K562 (cell line): ENCODE measurements at regions not wholly inside any gene's neighbourhood (a gene's known extent, or its start where the extent isn't known, plus 50 kb on each side); places are given as distances from the start of the nearest gene placed in this dataset.

Experiments used
- ATAC-seq: fragments of 200-7000 bp; cut with Tn5 transposase; 3 replicates; pipeline ENCODE4 v1.9.1; 2020; ENCODE audit warnings: moderate library complexity
- BruUV-seq: library from RNA; stranded (reverse); fragments of 400-500 nt; replicated peaks from 2 replicates; lab custom pipeline; 2021; lab: Mats Ljungman, UMichigan
- CTCF ChIA-PET: fragments of 300-600 bp; formaldehyde crosslinking; extraction: SDS; loops from one replicate; lab custom pipeline; 2021; ENCODE audit warnings: low intra/inter-chr PET ratio; lab: Yijun Ruan, JAX
- POLR2A ChIA-PET: fragments of 300-600, 350-650 bp; sonication (Branson Sonifier 250); formaldehyde crosslinking; extraction: SDS; loops from one replicate; lab custom pipeline; 2021; ENCODE audit warnings: antibody characterized with exemption, inconsistent platforms; lab: Yijun Ruan, JAX
- DNase-seq, 4 experiments: peaks; one replicate each; pipeline versions ENCODE4 v3.0.0 to v3.0.0-alpha.2; 2011 to 2018; ENCODE audit warnings: low spot score in 3 of 4, mixed read lengths in 3 of 4; ENCODE audit errors: extremely low read depth in 1 of 4
- FAIRE-seq: peaks from 2 replicates; lab custom pipeline; 2011; peaks lifted over from hg19 to GRCh38; lab: Jason Lieb, UNC
- H2AFZ ChIP-seq: 2 replicates; pipeline ENCODE4 v1.6.0; 2011; ENCODE audit warnings: low read depth, low read length, control low read depth, inconsistent platforms
- H3K27ac ChIP-seq: fragments of 200-600 bp; 3 replicates; pipeline ENCODE4 v1.8.0; 2011; ENCODE audit warnings: low read depth, mild to moderate bottlenecking, control low read depth, inconsistent platforms, low read length, moderate library complexity, mixed read lengths; ENCODE audit errors: extremely low read depth
- H3K27me3 ChIP-seq, 2 experiments: fragments of 300-600 bp in 1 of 2; 2 replicates in 1 of 2; 3 replicates in 1 of 2; pipeline versions ENCODE4 v1.6.0 to v1.8.0; 2011; ENCODE audit warnings: inconsistent platforms in 2 of 2, low read length in 2 of 2, mild to moderate bottlenecking in 1 of 2, mixed read lengths in 1 of 2, moderate library complexity in 1 of 2; ENCODE audit not compliant: control insufficient read depth in 2 of 2, insufficient read depth in 2 of 2
- H3K36me3 ChIP-seq: fragments of 300-600 bp; 3 replicates; pipeline ENCODE4 v1.8.0; 2011; ENCODE audit warnings: mild to moderate bottlenecking, low read length, inconsistent platforms; ENCODE audit not compliant: control insufficient read depth, insufficient read depth
- H3K4me1 ChIP-seq, 2 experiments: fragments of 200-600 bp in 1 of 2; replicated peaks in 1 of 2; 2 replicates in 1 of 2; 3 replicates in 1 of 2; pipeline versions ENCODE4 v1.5.1 to v1.8.0; 2011; ENCODE audit warnings: inconsistent platforms in 2 of 2, low read length in 2 of 2, mild to moderate bottlenecking in 1 of 2, mixed read lengths in 1 of 2, moderate library complexity in 1 of 2; ENCODE audit not compliant: control insufficient read depth in 2 of 2, insufficient read depth in 2 of 2
- H3K4me2 ChIP-seq: 2 replicates; pipeline ENCODE4 v1.6.1; 2011; ENCODE audit warnings: low read length, control low read depth, inconsistent platforms, mixed read lengths; ENCODE audit not compliant: insufficient read depth
- H3K4me3 ChIP-seq: fragments of 200-600 bp; sonication (generic), shearing (Covaris generic); 2 replicates; pipeline ENCODE4 v1.5.1; 2016; ENCODE audit warnings: control low read depth, inconsistent platforms
- H3K79me2 ChIP-seq: fragments of 200-600 bp; 3 replicates; pipeline ENCODE4 v1.8.0; 2011; ENCODE audit warnings: low read length, inconsistent platforms; ENCODE audit not compliant: control insufficient read depth, insufficient read depth
- H3K9ac ChIP-seq, 2 experiments: 2 replicates each; pipeline versions ENCODE4 v1.6.0 to v1.6.1; 2011; ENCODE audit warnings: low read depth in 2 of 2, low read length in 2 of 2, control low read depth in 1 of 2, inconsistent platforms in 1 of 2, mild to moderate bottlenecking in 1 of 2, mixed read lengths in 1 of 2; ENCODE audit not compliant: insufficient read depth in 1 of 2
- H3K9me1 ChIP-seq: one replicate; pipeline ENCODE4 v1.6.0; 2011; ENCODE audit warnings: inconsistent platforms, mild to moderate bottlenecking, low read length, moderate library complexity; ENCODE audit not compliant: control insufficient read depth, insufficient read depth
- H3K9me3 ChIP-seq: replicated peaks from 2 replicates; pipeline ENCODE4 v1.5.1; 2011; ENCODE audit warnings: low read depth, low read length, inconsistent platforms; ENCODE audit not compliant: control insufficient read depth, insufficient read depth
- H4K20me1 ChIP-seq: replicated peaks from 2 replicates; pipeline ENCODE4 v1.6.1; 2011; ENCODE audit warnings: low read length, inconsistent platforms, mixed read lengths; ENCODE audit not compliant: control insufficient read depth, insufficient read depth
- CBFA2T3 ChIP-seq: fragments of 450-650 bp; IDR thresholded peaks from 2 replicates; pipeline ENCODE4 v1.6.1; 2017
- GABPB1 ChIP-seq: sonication (generic); formaldehyde crosslinking; IDR thresholded peaks from 2 replicates; pipeline ENCODE4 v1.8.0; 2022; ENCODE audit warnings: mild to moderate bottlenecking, missing genetic modification reagents
- KHSRP ChIP-seq: fragments of 450-650 bp; IDR thresholded peaks from 2 replicates; pipeline ENCODE4 v1.6.1; 2017
- MED1 ChIP-seq: sonication (generic); formaldehyde crosslinking; IDR thresholded peaks from 2 replicates; pipeline ENCODE4 v1.8.1; 2023; ENCODE audit warnings: missing genetic modification reagents, borderline replicate concordance
- PBX2 ChIP-seq, 2 experiments: IDR thresholded peaks in 1 of 2; conservative IDR thresholded peaks in 1 of 2; 2 replicates each; pipeline ENCODE4 v1.6.1; 2016; ENCODE audit warnings: low read depth in 2 of 2, mild to moderate bottlenecking in 1 of 2, missing compliant biosample characterization in 1 of 2, missing genetic modification characterization in 1 of 2, moderate library complexity in 1 of 2
- RBM22 ChIP-seq: fragments of 200-400 bp; formaldehyde crosslinking; IDR thresholded peaks from 2 replicates; pipeline ENCODE4 v1.6.1; 2018; ENCODE audit warnings: low read length, low read depth; ENCODE audit not compliant: poor library complexity, severe bottlenecking
- REST ChIP-seq, 2 experiments: fragments of 450-650 bp; formaldehyde crosslinking in 1 of 2; IDR thresholded peaks; 2 replicates each; pipeline versions ENCODE4 v1.4.0 to v1.6.1; 2014 to 2020; ENCODE audit warnings: mild to moderate bottlenecking in 2 of 2, borderline replicate concordance in 1 of 2, low read depth in 1 of 2
- SAFB ChIP-seq: fragments of 200-400 bp; formaldehyde crosslinking; IDR thresholded peaks from 2 replicates; pipeline ENCODE4 v1.6.1; 2017; ENCODE audit warnings: low read depth, low read length, borderline replicate concordance
- SFPQ ChIP-seq: fragments of 200-400 bp; formaldehyde crosslinking; IDR thresholded peaks from 2 replicates; pipeline ENCODE4 v1.6.1; 2017; ENCODE audit warnings: mild to moderate bottlenecking, low read depth, low read length, moderate library complexity
- ZKSCAN1 ChIP-seq: fragments of 150-350 bp; IDR thresholded peaks from 2 replicates; pipeline ENCODE4 v1.6.1; 2016; ENCODE audit warnings: low read depth, low read length
- WGBS: fragments of 100-300 bp; shearing (Covaris generic); methylation state at CpG from one replicate; pipeline ENCODE4 v1.1.6; 2016; ENCODE audit warnings: low coverage, mixed read lengths; ENCODE audit not compliant: insufficient coverage; ENCODE audit errors: missing lambda C conversion rate; 5-methylcytosine and 5-hydroxymethylcytosine counted together
- in situ Hi-C: fragments of 300-500 bp; cut with MboI; formaldehyde crosslinking; loops from 4 replicates; pipeline ENCODE4 v1.15.0; 2018; ENCODE audit warnings: inconsistent platforms, mixed read lengths
- intact Hi-C: fragments of 100-400 bp; cut with micrococcal nuclease; formaldehyde crosslinking; loops from 2 replicates; pipeline ENCODE4 v1.14.2; 2022

- Histone ChIP-seq H3K9me3 (no peaks in the 10 kb centered on the region), H3K4me1 (no peaks in the 10 kb centered on the region), H3K79me2 (no peaks in the 10 kb centered on the region), H3K27ac (no peak overlapping the region), H4K20me1 (no peaks in the 10 kb centered on the region), H3K9me1 (no peaks in the 10 kb centered on the region), H3K4me3 (no peak overlapping the region), H3K4me2 (no peak overlapping the region), H3K9ac (no peak overlapping the region), H3K27me3 (no peaks in the 10 kb centered on the region), H3K36me3 (no peaks in the 10 kb centered on the region), H2AFZ (no peak overlapping the region)
- intact Hi-C loops (no loop called here), in situ Hi-C loops (no loop called here)
- ChIA-PET POLR2A (no interaction called here), CTCF (no interaction called here)
- DNase-seq, result no peak
- WGBS, result 0% methylated on average over 2 of the region's 2 CpGs
- no TSS peak for BruUV-seq
- FAIRE-seq, result no peak
- ATAC-seq, result no peak
- TF ChIP-seq ZKSCAN1 (no peak), PBX2 (CRISPR knock-in tag; IDR thresholded peaks at IDR 0.05; ENCODE audit: low read depth) (no peak), PBX2 (tag; conservative IDR thresholded peaks at IDR 0.05; ENCODE audit: low read depth) (no peak), SFPQ (no peak), KHSRP (no peak), CBFA2T3 (no peak), RBM22 (no peak), SAFB (no peak), MED1 (CRISPR knock-in tag) (no peak), REST (IDR thresholded peaks at IDR 0.05; ENCODE audit: borderline replicate concordance) (no peak), REST (CRISPR knock-in tag; IDR thresholded peaks at IDR 0.05; ENCODE audit: low read depth) (no peak), GABPB1 (CRISPR knock-in tag) (no peak)
Observed at GRCh38 chr5:98206566-98206965, 566.9 kb upstream of the RGMB start.
